Fibroblast of the aortic adventitia (primary cell): ENCODE measurements at regions not wholly inside any gene's neighbourhood (a gene's known extent, or its start where the extent isn't known, plus 50 kb on each side); places are given as distances from the start of the nearest gene placed in this dataset.
"Not testable (repeated sequence)": the region's sequence is repeated elsewhere in the genome, so short reads cannot be mapped to it uniquely, and the experiment has no call there.

Experiments used
- DNase-seq: peaks from one replicate; pipeline ENCODE4 v3.0.0-alpha.2; 2010; ENCODE audit warnings: low read depth
- H3K4me3 ChIP-seq: 2 replicates; pipeline ENCODE4 v1.5.1; 2011; ENCODE audit warnings: low read depth, mild to moderate bottlenecking, control low read depth, low read length, moderate library complexity
- CTCF ChIP-seq: IDR thresholded peaks from 2 replicates; pipeline ENCODE4 v1.5.1; 2011; ENCODE audit warnings: mild to moderate bottlenecking, low read length, control low read depth, inconsistent platforms; ENCODE audit not compliant: insufficient read depth

- no peak overlapping the region for H3K4me3 ChIP-seq
- DNase-seq, result no peak
- no peak for TF ChIP-seq CTCF
These were observed 315.6 kb downstream of the CETN3 start for GRCh38 chr5:90093751-90094485.

GRCh38 chr5:90092734-90093133 is 316.8 kb downstream of the CETN3 start:
- no peak overlapping the region for H3K4me3 ChIP-seq
- TF ChIP-seq CTCF, result no peak
- DNase-seq, result no peak

DNA sequence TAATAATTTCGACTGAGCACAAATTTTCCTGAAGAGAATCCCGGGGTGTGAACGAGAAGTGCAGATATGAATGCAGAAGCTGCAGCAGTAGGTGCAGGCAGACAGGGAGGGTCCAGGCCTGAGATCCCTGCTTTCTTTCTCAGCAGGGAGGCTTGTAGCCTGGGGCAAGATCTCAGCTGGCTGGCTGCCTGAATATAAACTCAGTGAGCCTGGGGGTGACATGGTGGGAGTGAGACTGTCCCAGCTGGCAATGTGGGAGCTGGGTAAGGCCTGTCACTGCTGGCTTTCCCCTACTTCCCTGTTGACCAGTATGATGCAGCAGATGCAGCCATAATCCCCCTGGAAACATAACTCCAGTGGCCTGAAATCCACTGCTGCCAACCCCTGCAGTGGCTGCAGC is 325.2 kb downstream of the CETN3 start:
- TF ChIP-seq CTCF, result no peak
- DNase-seq, result no peak
- H3K4me3 ChIP-seq, result no peak overlapping the region

DNA sequence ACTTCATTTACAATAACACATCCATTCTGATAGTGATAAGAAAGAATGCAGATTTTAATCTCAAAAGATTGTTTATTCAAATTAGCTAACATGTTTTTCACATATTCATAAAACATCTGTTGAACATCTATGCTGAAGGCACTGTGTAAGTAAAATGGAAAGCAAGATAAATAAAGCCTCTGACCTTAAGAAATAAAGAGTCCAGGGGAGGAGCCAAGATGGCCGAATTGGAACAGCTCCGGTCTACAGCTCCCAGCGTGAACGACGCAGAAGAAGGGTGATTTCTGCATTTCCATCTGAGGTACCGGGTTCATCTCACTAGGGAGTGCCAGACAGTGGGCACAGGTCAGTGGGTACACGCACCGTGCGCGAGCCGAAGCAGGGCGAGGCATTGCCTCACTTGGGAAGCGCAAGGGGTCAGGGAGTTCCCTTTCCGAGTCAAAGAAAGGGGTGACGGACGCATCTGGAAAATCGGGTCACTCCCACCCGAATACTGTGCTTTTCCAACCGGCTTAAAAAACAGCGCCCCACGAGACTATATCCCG is 336.5 kb downstream of the CETN3 start:
- DNase-seq, H3K4me3 ChIP-seq: not testable (repeated sequence)

DNA sequence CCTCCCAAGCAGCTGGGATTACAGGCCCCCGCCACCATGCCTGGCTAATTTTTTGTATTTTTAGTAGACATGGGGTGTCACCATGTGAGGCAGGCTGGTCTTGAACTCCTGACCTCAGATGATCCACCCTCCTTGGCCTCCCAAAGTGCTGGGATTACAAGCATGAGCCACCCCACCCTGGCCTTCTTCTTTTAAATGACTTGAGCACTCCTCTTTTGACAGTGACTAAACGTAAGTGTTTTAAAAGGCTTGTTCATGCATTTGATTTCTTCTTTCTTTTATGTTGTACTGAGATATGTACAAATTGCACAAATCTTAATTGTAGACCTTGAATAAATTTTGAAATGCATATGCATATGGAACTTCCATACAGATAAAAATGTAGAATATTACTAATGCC is 337.9 kb downstream of the CETN3 start:
- no peak for TF ChIP-seq CTCF
- no peak for DNase-seq

DNA sequence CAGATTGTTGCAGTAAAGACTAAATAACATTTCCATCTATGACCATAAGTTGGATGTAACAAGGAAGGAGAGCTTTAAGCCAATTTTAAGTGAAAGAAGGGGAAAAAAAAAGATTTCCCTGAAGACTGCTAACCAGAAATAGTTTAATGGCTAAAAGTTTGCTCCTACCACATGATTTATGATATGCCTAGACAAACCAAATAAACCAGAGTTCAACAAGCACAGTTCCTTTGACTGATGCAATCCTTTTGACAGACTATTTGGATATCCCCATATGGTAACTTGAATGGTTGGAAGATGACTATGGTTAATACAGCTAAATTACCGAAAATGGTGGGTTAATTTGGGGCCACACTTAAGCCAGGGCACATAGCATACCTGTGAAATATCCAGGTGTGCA is 338.5 kb downstream of the CETN3 start:
- peak; percentile 14 for DNase-seq
- TF ChIP-seq CTCF, result no peak
- no peak overlapping the region for H3K4me3 ChIP-seq

More for the DNA sequence above, 337.9 kb downstream of the CETN3 start:
- no peak overlapping the region for H3K4me3 ChIP-seq

- TF ChIP-seq CTCF, result no peak
- DNase-seq, result no peak
- no peak overlapping the region for H3K4me3 ChIP-seq
These were observed 342.6 kb downstream of the CETN3 start for GRCh38 chr5:90066920-90067319.
